ENCODE measurements at regions not wholly inside any gene's neighbourhood (a gene's known extent, or its start where the extent isn't known, plus 50 kb on each side); places are given as distances from the start of the nearest gene placed in this dataset.

DNA sequence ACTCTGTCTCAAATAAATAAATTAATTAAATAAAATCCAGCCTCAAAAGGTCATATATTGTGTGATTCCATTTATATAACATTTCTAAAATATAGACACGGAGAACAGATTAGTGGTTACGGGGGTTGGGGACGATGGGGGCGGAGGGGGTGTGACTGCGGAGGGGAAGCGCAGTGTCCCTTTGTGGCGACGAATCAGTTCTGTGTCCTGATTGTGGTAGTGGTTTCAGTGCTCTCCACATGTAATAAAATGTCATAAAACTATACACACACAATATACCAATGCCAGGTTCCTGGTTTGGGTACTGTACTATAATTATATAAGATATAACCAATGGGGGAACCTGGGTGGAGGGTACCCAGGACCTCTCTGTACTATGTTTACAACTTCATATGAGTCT, 186.4 kb downstream of the ANAPC1 start (continued):
- TF ChIP-seq CBX8 (IDR thresholded peaks at IDR 0.05; ENCODE audit: borderline replicate concordance, low read depth, low read length) (no peak), MAX (IDR thresholded peaks at IDR 0.05) (no peak), JUND (IDR thresholded peaks at IDR 0.05; ENCODE audit: low read length) (no peak), ASH2L (IDR thresholded peaks at IDR 0.05; ENCODE audit: low read length) (no peak), POU5F1 (IDR thresholded peaks at IDR 0.05; ENCODE audit: low read depth, low read length) (no peak), BCL11A (IDR thresholded peaks at IDR 0.05; ENCODE audit: low read depth in 2 of 2, low read length in 2 of 2) (no peak), ATF3 (IDR thresholded peaks at IDR 0.05; ENCODE audit: insufficient read depth, low read depth, low read length) (no peak), NANOG (IDR thresholded peaks at IDR 0.05; ENCODE audit: insufficient read depth, low read depth, low read length, poor library complexity, severe bottlenecking) (no peak)

All from H1 (cell line).